Spleen (tissue), 7 donors: ENCODE measurements at regions not wholly inside any gene's neighbourhood (a gene's known extent, or its start where the extent isn't known, plus 50 kb on each side); places are given as distances from the start of the nearest gene placed in this dataset.

Source experiments
- CTCF ChIP-seq, 11 experiments: fragments of 200-600 bp in 7 of 11; fragments of 450-650 bp in 4 of 11; sonication (generic) in 4 of 11; IDR thresholded peaks in 8 of 11; conservative IDR thresholded peaks in 3 of 11; 1 replicate in 7 of 11; 2 replicates in 4 of 11; pipeline versions ENCODE4 v1.4.0 to v1.8.0; 2016 to 2021; ENCODE audit warnings: antibody characterized with exemption in 11 of 11, inconsistent platforms in 4 of 11, mild to moderate bottlenecking in 1 of 11
- POLR2A ChIP-seq, 3 donors: fragments of 450-650 bp; IDR thresholded peaks; one replicate each; pipeline ENCODE4 v1.5.1; 2017; ENCODE audit warnings: antibody characterized with exemption in 3 of 3, mild to moderate bottlenecking in 1 of 3
- POLR2AphosphoS5 ChIP-seq, 3 donors: sonication (generic); formaldehyde crosslinking; IDR thresholded peaks; one replicate each; pipeline ENCODE4 v1.5.1; 2017; ENCODE audit warnings: antibody characterized with exemption in 3 of 3
- donor health status: DM: no; HTN: no; CAD: no; lungs with moderate emphysema.
- donor health status: DM: no; HTN: no; CAD: no.
- donor health status: DM: no; HTN: no; CAD: no.

DNA sequence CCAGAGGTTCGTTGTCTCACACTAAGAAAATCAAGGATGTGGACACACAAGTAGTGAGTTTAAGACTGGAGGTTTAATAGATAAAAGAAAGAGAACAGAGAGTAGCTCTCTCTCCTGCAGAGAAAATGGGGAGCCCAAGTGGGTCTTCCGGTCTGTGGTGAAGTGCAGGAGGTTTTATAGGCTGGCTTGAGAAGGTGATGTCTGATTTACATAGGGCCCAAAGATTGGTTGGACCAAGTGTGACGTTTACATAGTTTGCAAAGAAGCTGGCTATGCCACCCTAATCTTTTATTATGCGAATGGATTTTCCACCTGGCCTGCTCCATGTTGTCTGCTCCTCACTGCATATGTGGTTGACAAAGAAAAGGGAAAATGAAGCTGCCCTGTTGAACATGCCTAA lies 430.4 kb upstream of the TRIB2 start:
- TF ChIP-seq POLR2AphosphoS5 (IDR thresholded peaks at IDR 0.05) = no peak
- TF ChIP-seq CTCF (IDR thresholded peaks at IDR 0.05 in 8 of 11, conservative IDR thresholded peaks at IDR 0.05 in 3 of 11) = no peak
- no peak for TF ChIP-seq POLR2A (IDR thresholded peaks at IDR 0.05)
